PC-9 (cell line): ENCODE measurements at regions not wholly inside any gene's neighbourhood (a gene's known extent, or its start where the extent isn't known, plus 50 kb on each side); places are given as distances from the start of the nearest gene placed in this dataset.

Experiments
- BruUV-seq: library from RNA; stranded (reverse); fragments of 400-500 nt; replicated peaks from 2 replicates; lab custom pipeline; 2021; lab: Mats Ljungman, UMichigan
- CTCF ChIA-PET: fragments of 300-600 bp; sonication (Branson Sonifier 250); formaldehyde crosslinking; loops from one replicate; lab custom pipeline; 2022; ENCODE audit warnings: antibody characterized with exemption; lab: Charles Lee
- POLR2A ChIA-PET: fragments of 300-600 bp; sonication (Branson Sonifier 250); formaldehyde crosslinking; loops from one replicate; lab custom pipeline; 2022; ENCODE audit warnings: antibody characterized with exemption; ENCODE audit not compliant: unreplicated experiment; lab: Charles Lee
- DNase-seq, 2 experiments: peaks; one replicate each; pipeline versions ENCODE4 v3.0.0 to v3.0.0-alpha.2; 2015 to 2022; ENCODE audit warnings: mixed read lengths in 1 of 2
- H2AFZ ChIP-seq: fragments of 200-600 bp; sonication (generic); 2 replicates; pipeline ENCODE4 v1.8.1; 2017; ENCODE audit warnings: antibody characterized with exemption
- H3F3A ChIP-seq: fragments of 200-600 bp; sonication (generic); 2 replicates; pipeline ENCODE4 v1.8.1; 2017; ENCODE audit warnings: antibody characterized with exemption, mild to moderate bottlenecking, low read depth; ENCODE audit not compliant: insufficient read depth
- H3K27ac ChIP-seq: fragments of 200-600 bp; sonication (generic); 2 replicates; pipeline ENCODE4 v1.6.1; 2016; ENCODE audit warnings: mixed run types
- H3K27me3 ChIP-seq: fragments of 200-600 bp; sonication (generic); 2 replicates; pipeline ENCODE4 v1.6.1; 2016; ENCODE audit warnings: low read depth, mixed run types; ENCODE audit not compliant: insufficient read depth
- H3K36me3 ChIP-seq: fragments of 200-600 bp; sonication (generic); 2 replicates; pipeline ENCODE4 v1.6.1; 2016; ENCODE audit warnings: low read depth, mixed run types
- H3K4me1 ChIP-seq: fragments of 200-600 bp; sonication (generic); replicated peaks from 2 replicates; pipeline ENCODE4 v1.6.1; 2016; ENCODE audit warnings: mixed run types; ENCODE audit not compliant: insufficient read depth
- H3K4me2 ChIP-seq: fragments of 200-600 bp; sonication (generic); 2 replicates; pipeline ENCODE4 v1.6.1; 2017; ENCODE audit warnings: mixed run types
- H3K4me3 ChIP-seq: fragments of 200-600 bp; sonication (generic); 2 replicates; pipeline ENCODE4 v1.6.1; 2016; ENCODE audit warnings: mixed run types
- H3K79me2 ChIP-seq: fragments of 200-600 bp; sonication (generic); 2 replicates; pipeline ENCODE4 v1.6.1; 2017; ENCODE audit warnings: low read depth, mixed run types
- H3K9me2 ChIP-seq: fragments of 200-600 bp; sonication (generic); 2 replicates; pipeline ENCODE4 v1.8.1; 2017; ENCODE audit warnings: mild to moderate bottlenecking; ENCODE audit not compliant: insufficient read depth
- H3K9me3 ChIP-seq: fragments of 200-600 bp; sonication (generic); 2 replicates; pipeline ENCODE4 v1.8.1; 2016; ENCODE audit warnings: low read depth; ENCODE audit not compliant: insufficient read depth
- H4K20me1 ChIP-seq: fragments of 200-600 bp; sonication (generic); 2 replicates; pipeline ENCODE4 v1.8.1; 2017; ENCODE audit not compliant: insufficient read depth
- CTCF ChIP-seq: fragments of 200-600 bp; sonication (generic); conservative IDR thresholded peaks from 2 replicates; pipeline ENCODE4 v1.6.1; 2017; ENCODE audit warnings: mixed run types, antibody characterized with exemption, mild to moderate bottlenecking, moderate library complexity
- EZH2 ChIP-seq: fragments of 200-600 bp; sonication (generic); IDR thresholded peaks from 2 replicates; pipeline ENCODE4 v1.8.0; 2017; ENCODE audit warnings: antibody characterized with exemption, low read depth
- intact Hi-C: fragments of 100-400 bp; cut with micrococcal nuclease; formaldehyde crosslinking; loops from one replicate; pipeline ENCODE4 v1.10.0; 2022; ENCODE audit not compliant: unreplicated experiment

- TF ChIP-seq EZH2 (no peak), CTCF (no peak)
- H2AFZ ChIP-seq = no peak overlapping the region
- no peaks in the 10 kb centered on the region for H3K9me3 ChIP-seq
- no TSS peak for BruUV-seq
- H3K27ac ChIP-seq = no peak overlapping the region
- H3K36me3 ChIP-seq = 0 out of 2 replicates have a peak, but pooled peaks cover 9% of the 10 kb centered on the region
- H3K27me3 ChIP-seq = no peaks in the 10 kb centered on the region
- POLR2A ChIA-PET = no interaction called here
- H4K20me1 ChIP-seq = no peaks in the 10 kb centered on the region
- peaks cover 49% of the 10 kb centered on the region for H3K79me2 ChIP-seq
- no peak overlapping the region for H3K4me3 ChIP-seq
- CTCF ChIA-PET = no interaction called here
- no peaks in the 10 kb centered on the region; the same call in 1 of the 2 replicates for H3F3A ChIP-seq
- H3K4me1 ChIP-seq = no peaks in the 10 kb centered on the region
- intact Hi-C loops = no loop called here
- no peak for DNase-seq
- no peak overlapping the region for H3K4me2 ChIP-seq
- H3K9me2 ChIP-seq = no peaks in the 10 kb centered on the region
These were observed 73.1 kb upstream of the ARHGAP32 start for GRCh38 chr11:129265125-129265788.

- H4K20me1 ChIP-seq = no peaks in the 10 kb centered on the region
- POLR2A ChIA-PET = no interaction called here
- CTCF ChIA-PET = no interaction called here
- H3K79me2 ChIP-seq = peaks cover 39% of the 10 kb centered on the region; the same call in 1 of the 2 replicates
- no peak overlapping the region for H3K4me3 ChIP-seq
- BruUV-seq = no TSS peak
- no peaks in the 10 kb centered on the region for H3K27me3 ChIP-seq
- H3K9me3 ChIP-seq = no peaks in the 10 kb centered on the region
- no peak overlapping the region for H3K27ac ChIP-seq
- H2AFZ ChIP-seq = no peak overlapping the region
- no peak for DNase-seq
- H3F3A ChIP-seq = no peaks in the 10 kb centered on the region; the same call in 1 of the 2 replicates
- no peaks in the 10 kb centered on the region for H3K4me1 ChIP-seq
- intact Hi-C loops = no loop called here
- H3K36me3 ChIP-seq = 0 out of 2 replicates have a peak, but pooled peaks cover 3% of the 10 kb centered on the region
- no peak overlapping the region for H3K4me2 ChIP-seq
- TF ChIP-seq EZH2 = no peak
- no peak for TF ChIP-seq CTCF
- no peaks in the 10 kb centered on the region for H3K9me2 ChIP-seq
These were observed 72.0 kb upstream of the ARHGAP32 start for GRCh38 chr11:129264114-129264513.

- TF ChIP-seq CTCF = no peak
- TF ChIP-seq EZH2 = no peak
- CTCF ChIA-PET = no interaction called here
- intact Hi-C loops = no loop called here
- Histone ChIP-seq H3K27me3 (no peaks in the 10 kb centered on the region), H3K9me2 (no peaks in the 10 kb centered on the region), H3K27ac (no peak overlapping the region), H3K4me3 (no peak overlapping the region), H3K36me3 (0 out of 2 replicates have a peak, but pooled peaks cover 3% of the 10 kb centered on the region), H4K20me1 (no peaks in the 10 kb centered on the region), H3K9me3 (no peaks in the 10 kb centered on the region), H3F3A (no peaks in the 10 kb centered on the region; the same call in 1 of the 2 replicates), H3K4me2 (no peak overlapping the region), H2AFZ (no peak overlapping the region), H3K4me1 (no peaks in the 10 kb centered on the region), H3K79me2 (peaks cover 19% of the 10 kb centered on the region; the same call in 1 of the 2 replicates)
- no TSS peak for BruUV-seq
- POLR2A ChIA-PET = interaction anchor here (0.6 kb wide), 1 partner anchor 812 kb away, joined by 3 read pairs; no protein-coding TSS in a partner anchor
- no peak for DNase-seq
These were observed 68.6 kb upstream of the ARHGAP32 start for GRCh38 chr11:129260750-129261149.
